Body of pancreas (tissue), 4 donors: ENCODE measurements at regions not wholly inside any gene's neighbourhood (a gene's known extent, or its start where the extent isn't known, plus 50 kb on each side); places are given as distances from the start of the nearest gene placed in this dataset.

Source experiments
- CTCF ChIP-seq, 7 experiments: fragments of 450-650 bp in 4 of 7; fragments of 200-600 bp in 3 of 7; sonication (generic) in 3 of 7; IDR thresholded peaks; one replicate each; pipeline ENCODE4 v1.5.1; 2016 to 2019; ENCODE audit warnings: antibody characterized with exemption in 7 of 7
- POLR2A ChIP-seq, 3 donors: fragments of 450-650 bp; IDR thresholded peaks; one replicate each; pipeline ENCODE4 v1.6.1; 2016; ENCODE audit warnings: antibody characterized with exemption in 3 of 3, mild to moderate bottlenecking in 2 of 3

GRCh38 chr1:90854397-90854924 lies 137.4 kb upstream of the BARHL2 start:
- TF ChIP-seq CTCF (IDR thresholded peaks at IDR 0.05) (no peak), POLR2A (IDR thresholded peaks at IDR 0.05) (no peak)
